HK-2 (cell line): ENCODE measurements at regions not wholly inside any gene's neighbourhood (a gene's known extent, or its start where the extent isn't known, plus 50 kb on each side); places are given as distances from the start of the nearest gene placed in this dataset.
"Not testable (repeated sequence)": the region's sequence is repeated elsewhere in the genome, so short reads cannot be mapped to it uniquely, and the experiment has no call there.

ENCODE experiments used
- DNase-seq: peaks from one replicate; pipeline ENCODE4 v3.0.0-alpha.2; 2018; ENCODE audit not compliant: unreplicated experiment

DNA sequence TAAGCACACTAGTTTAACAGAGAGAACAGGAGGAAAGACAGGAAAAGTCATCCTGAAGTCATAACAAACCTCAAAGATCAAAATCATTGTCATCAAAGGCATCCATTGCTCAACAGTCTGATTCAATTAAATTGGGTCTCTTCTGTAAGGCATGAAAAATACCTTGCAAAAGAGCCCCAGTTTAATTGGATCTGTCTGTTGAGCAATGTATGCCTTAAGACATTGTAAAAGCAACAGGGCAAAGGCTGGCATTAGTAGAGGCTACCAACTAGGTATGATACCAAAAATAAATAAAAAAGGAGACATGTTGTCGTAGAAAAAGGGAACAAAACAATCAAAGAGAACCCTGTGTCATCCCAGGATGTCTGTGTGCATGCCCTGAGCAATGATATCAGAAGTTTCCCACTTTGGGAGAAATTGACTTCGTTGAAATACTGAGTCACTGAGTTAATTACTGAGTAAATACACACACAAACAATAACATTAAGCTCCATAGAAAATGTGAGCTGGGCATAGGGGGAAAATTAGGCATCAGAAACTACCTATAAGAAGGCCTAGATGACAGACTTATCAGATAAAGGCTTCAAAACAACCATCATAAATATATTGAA, 1013.8 kb upstream of the CITED2 start:
- DNase-seq, result no peak

DNA sequence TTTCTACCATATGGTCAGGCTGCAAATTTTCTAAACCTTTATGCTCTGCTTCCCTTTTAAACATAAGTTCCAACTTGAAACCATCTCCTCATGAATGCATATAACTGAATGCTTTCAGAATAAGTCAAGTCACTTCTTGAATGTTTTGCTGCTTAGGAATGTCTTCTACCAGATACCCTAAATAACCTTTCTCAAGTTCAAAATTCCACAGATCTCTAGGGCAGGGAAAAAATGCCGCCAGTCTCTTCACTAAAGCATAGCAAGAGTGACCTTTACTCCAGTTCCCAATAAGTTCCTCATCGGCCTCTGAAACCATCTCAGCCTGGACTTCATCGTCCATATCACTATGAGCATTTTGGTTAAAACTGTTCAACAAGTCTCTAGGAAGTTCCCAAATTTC, 1011.2 kb upstream of the CITED2 start:
- DNase-seq, result no peak

- DNase-seq, result no peak
Observed at GRCh38 chr6:140382355-140382754, 1007.9 kb upstream of the CITED2 start.

GRCh38 chr6:140380427-140381218, 1006.2 kb upstream of the CITED2 start:
- DNase-seq, result no peak

- DNase-seq, result no peak
Observed at GRCh38 chr6:140379919-140380318, 1005.5 kb upstream of the CITED2 start.

- no peak for DNase-seq
Observed at GRCh38 chr6:140376209-140376608, 1001.8 kb upstream of the CITED2 start.

DNA sequence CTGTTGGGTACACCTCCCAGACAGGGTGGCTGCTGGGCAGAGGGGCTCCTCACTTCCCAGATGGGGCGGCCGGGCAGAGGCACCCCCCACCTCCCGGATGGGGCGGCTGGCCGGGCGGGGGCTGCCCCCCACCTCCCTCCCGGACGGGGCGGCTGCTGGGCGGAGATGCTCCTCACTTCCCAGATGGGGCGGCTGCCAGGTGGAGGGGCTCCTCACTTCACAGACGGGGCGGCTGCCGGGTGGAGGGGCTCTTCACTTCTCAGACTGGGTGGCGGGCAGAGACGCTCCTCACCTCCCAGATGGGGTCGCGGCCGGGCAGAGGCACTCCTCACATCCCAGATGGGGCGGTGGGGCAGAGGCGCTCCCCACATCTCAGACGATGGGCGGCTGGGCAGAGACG, 999.3 kb upstream of the CITED2 start:
- DNase-seq, result not testable (repeated sequence)

GRCh38 chr6:140372064-140372463, 997.6 kb upstream of the CITED2 start:
- DNase-seq, result no peak

DNA sequence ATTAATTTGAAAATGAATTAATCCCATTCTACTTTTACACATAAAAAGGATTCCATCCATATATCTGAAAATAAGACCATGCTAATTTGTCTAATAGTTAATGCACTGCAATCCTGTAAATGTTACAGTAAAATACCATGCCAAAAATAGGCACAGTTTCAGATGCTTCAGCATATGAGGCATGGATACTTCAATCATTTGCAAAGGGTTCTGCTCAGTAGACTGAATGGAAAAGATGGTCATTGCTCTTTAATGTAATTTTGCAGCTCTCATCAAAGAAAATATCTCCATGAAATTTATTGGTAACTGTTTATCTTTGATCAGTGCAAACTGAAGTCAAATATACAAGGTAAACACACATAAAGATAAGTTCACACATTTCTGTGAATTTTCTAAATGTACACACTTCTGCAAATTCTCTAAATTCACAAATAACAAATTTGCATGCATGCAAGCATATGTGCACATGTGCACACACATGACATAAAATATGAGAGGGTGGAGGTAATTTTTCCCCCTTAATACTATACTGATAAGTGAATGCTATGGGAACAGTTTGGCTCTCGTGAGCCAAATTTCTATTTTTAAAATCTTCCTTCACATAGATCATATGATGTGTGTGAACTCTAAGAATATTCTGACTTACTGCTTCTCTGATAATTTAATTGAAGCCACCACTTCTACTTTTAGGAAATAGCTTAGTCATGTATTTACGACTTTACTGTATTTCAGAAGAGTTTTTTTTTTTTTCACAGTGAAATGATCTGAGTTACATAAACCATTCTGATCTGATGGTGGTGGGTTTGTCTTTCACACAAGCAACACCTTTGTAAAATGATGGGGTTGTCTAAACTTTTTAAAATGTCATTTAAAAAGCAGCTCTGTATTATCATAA, 996.8 kb upstream of the CITED2 start:
- no peak for DNase-seq

GRCh38 chr6:140370441-140370840, 996.0 kb upstream of the CITED2 start:
- DNase-seq, result no peak

- peak; percentile 12 for DNase-seq
Observed at GRCh38 chr6:140366991-140367390, 992.5 kb upstream of the CITED2 start.

DNA sequence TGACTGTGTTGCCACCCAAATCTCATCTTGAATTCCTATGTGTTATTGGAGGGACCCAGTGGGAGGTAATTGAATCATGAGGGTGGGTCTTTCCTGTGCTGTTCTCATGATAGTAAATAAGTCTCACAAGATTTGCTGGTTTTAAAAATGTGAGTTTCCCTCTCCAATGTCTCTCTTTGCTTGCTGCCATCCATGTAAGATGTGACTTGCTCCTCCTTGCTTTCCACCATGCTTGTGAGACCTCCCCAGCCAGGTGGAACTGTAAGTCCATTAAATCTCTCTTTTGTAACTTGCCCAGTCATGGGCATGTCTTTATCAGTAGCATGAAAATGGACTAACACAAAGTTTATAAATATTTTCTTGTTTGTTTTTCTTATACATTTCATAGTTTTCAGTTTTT, 990.5 kb upstream of the CITED2 start:
- no peak for DNase-seq

GRCh38 chr6:140360651-140361050, 986.2 kb upstream of the CITED2 start:
- no peak for DNase-seq

- no peak for DNase-seq
Observed at GRCh38 chr6:140355476-140355875, 981.0 kb upstream of the CITED2 start.

DNA sequence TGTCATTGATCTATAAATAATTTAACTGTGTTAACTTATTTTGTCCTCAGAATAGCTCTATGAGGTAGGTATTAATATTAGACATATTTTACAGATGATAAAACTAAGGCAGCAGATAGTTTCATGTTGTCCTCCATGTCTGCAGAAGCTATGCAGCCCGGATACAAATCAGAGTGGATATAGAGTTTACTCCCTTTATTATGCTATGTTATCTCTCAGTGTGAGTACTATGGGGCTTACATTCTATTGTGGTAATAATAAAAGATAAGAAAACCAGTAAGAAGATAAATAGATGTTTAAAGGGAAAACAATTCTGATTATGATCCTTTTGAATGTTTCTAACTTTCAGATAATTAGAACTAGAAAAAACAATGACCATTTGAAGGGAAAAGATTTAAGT, 979.8 kb upstream of the CITED2 start:
- no peak for DNase-seq

GRCh38 chr6:140353536-140353935, 979.1 kb upstream of the CITED2 start:
- no peak for DNase-seq

DNA sequence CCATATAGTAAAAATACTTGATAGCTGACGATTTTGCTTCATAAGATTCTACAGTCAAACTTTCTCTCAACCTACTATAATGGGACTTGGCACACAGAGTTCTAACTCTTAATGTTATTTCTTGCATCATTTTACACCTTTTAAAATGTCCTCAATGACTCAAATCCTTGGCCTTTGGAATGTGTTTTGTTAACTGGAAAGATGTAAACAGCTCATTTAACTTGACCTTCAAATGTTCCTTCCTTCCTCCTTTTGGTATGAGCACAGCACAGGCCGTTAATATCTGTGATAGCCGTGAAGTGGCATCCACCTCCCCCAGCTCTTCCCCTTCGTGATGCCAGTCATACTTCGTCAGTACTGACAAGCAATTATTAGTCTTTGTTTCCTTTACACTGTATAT, 972.0 kb upstream of the CITED2 start:
- no peak for DNase-seq

DNA sequence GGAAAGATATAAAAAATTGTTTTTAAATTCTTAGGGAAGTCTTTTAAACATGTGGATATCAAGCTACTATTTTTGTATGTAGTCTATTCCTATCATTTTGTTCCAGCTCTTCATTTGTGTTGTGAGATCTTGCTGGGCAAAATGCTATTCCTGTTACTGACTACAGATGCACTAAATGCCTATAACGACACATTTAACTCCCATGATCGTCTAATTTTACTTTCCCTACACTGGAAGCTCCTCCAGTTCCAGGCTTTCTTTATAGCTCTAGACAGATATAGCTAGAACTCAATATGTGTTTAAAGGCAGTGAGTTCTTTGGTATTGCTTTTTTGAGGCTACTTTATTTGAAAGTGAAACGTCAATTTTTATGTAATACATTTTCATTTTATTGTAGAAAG, 971.5 kb upstream of the CITED2 start:
- DNase-seq, result no peak

- DNase-seq, result no peak
Observed at GRCh38 chr6:140344142-140344913, 969.9 kb upstream of the CITED2 start.

DNA sequence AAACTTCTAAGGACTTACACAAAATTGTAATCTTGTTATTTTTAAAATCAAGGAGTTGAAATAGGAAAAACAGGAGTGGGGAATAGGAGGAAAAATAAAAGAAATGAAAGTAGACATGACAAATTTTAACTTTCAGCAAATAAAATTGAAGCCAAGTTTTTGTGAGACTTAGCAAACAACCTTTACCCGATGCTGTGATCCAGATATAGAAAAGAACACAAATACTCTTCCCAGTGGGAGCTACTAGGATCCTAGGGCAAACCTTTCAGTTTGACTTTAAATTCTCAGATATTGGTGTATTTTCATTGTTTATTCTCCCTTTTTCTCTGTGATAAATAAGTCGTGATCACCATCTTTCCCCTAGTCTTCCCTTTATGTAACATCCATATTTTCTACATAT, 968.7 kb upstream of the CITED2 start:
- no peak for DNase-seq

DNA sequence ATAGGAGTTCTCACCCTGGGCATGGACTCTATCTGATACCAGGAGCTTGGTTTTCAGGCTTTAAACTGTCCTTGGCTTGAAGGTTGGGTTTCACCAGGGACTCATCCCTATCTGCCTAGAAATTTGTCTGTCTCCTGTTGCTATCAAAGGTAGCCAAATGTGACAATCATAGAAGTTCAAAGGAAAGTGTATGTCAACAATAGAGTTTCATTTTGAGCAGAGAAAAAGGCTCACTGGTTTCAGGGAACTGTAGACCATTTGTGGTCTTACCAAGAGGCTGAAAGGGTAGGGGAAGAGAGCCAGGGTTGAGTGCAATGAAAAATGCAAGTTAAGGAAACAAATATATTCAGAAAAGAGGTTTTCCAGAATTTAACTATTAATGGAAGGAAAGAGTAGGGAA, 966.8 kb upstream of the CITED2 start:
- DNase-seq, result no peak

DNA sequence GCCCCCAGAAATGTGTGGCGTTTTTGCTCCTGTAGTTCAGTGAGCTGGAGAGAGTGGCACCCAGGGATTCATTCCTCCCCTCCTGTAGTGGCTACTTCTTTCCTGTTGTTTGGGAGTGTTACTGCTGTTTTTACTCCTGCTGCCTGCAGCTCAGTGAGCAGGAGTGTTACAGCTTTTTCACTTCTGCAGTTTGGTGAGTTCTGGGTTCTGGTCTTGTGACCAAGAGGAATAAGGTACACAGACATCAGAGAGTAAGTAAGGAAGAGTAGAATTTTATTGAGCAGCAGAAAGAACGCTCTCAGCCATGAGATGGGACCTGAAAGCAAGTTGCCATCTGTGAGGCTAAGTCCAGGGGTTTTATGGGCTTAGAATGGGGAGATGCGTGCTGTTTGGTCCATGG, 966.3 kb upstream of the CITED2 start:
- DNase-seq, result no peak
